ENCODE measurements at regions not wholly inside any gene's neighbourhood (a gene's known extent, or its start where the extent isn't known, plus 50 kb on each side); places are given as distances from the start of the nearest gene placed in this dataset.

DNA sequence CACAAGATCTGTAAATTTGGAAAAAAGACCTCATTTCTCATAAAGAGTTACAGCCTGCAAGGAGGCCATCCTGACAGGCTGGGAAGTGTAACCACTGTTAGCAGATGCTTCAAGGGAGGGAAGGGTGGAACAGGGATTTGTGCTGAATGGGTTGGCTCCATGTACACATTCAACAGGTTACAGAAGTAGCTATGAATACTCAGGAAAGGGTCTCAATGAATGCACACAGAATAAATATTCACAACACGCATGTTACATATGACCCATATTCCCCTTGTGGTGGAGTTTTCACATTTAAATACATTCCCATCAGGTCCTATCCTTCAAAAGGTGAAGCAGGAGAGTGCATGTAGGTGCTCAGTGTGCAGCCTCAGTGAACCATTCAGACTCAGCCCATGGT lies 316.4 kb upstream of the COBL start:
- no peak for TF ChIP-seq POLR2AphosphoS5 (IDR thresholded peaks at IDR 0.05; ENCODE audit: borderline replicate concordance, low read depth, low read length)
- TF ChIP-seq EZH2 (IDR thresholded peaks at IDR 0.05) = no peak
- no peak for TF ChIP-seq FOXP2 (optimal IDR thresholded peaks at IDR 0.05; ENCODE audit: control extremely low read depth, extremely low read length, insufficient read depth)
